Aorta (tissue), 5 donors: ENCODE measurements at regions not wholly inside any gene's neighbourhood (a gene's known extent, or its start where the extent isn't known, plus 50 kb on each side); places are given as distances from the start of the nearest gene placed in this dataset.
"Not testable (repeated sequence)": the region's sequence is repeated elsewhere in the genome, so short reads cannot be mapped to it uniquely, and the experiment has no call there.

Source experiments
- ATAC-seq: fragments of 200-7000 bp; cut with Tn5 transposase; one replicate; pipeline ENCODE4 v1.9.1; 2022; ENCODE audit warnings: moderate library complexity; ENCODE audit not compliant: low FRiP score
- DNase-seq, 2 donors: peaks; one replicate each; pipeline ENCODE4 v3.0.0-alpha.2; 2020
- H3K27ac ChIP-seq, 2 donors: one replicate each; pipeline ENCODE4 v1.5.1; 2013; ENCODE audit warnings: low read length in 2 of 2, mild to moderate bottlenecking in 2 of 2, moderate library complexity in 2 of 2, control low read depth in 1 of 2, inconsistent platforms in 1 of 2, low read depth in 1 of 2
- H3K27me3 ChIP-seq, 2 donors: one replicate each; pipeline ENCODE4 v1.6.1; 2013; ENCODE audit warnings: control low read depth in 1 of 2, low read length in 1 of 2, mild to moderate bottlenecking in 1 of 2, moderate library complexity in 1 of 2; ENCODE audit not compliant: insufficient read depth in 2 of 2, control insufficient read depth in 1 of 2
- H3K36me3 ChIP-seq, 2 donors: one replicate each; pipeline ENCODE4 v1.6.1; 2013; ENCODE audit warnings: control low read depth in 1 of 2, low read length in 1 of 2, mild to moderate bottlenecking in 1 of 2; ENCODE audit not compliant: insufficient read depth in 2 of 2, control insufficient read depth in 1 of 2
- H3K4me1 ChIP-seq, 2 donors: one replicate each; pipeline ENCODE4 v1.6.1; 2013; ENCODE audit warnings: low read length in 2 of 2, control low read depth in 1 of 2, mild to moderate bottlenecking in 1 of 2, moderate library complexity in 1 of 2; ENCODE audit not compliant: insufficient read depth in 2 of 2, control insufficient read depth in 1 of 2
- H3K4me3 ChIP-seq, 2 donors: one replicate each; pipeline ENCODE4 v1.5.1; 2013; ENCODE audit warnings: low read length in 2 of 2, control low read depth in 1 of 2, mild to moderate bottlenecking in 1 of 2
- H3K9me3 ChIP-seq: one replicate; pipeline ENCODE4 v1.6.1; 2013; ENCODE audit warnings: mild to moderate bottlenecking, low read length; ENCODE audit not compliant: control insufficient read depth
- WGBS, 2 donors: extraction: QIAGEN DNeasy Blood & Tissue Kit; methylation state at CpG; one replicate each; pipeline ENCODE4 v1.1.7; 2013; 5-methylcytosine and 5-hydroxymethylcytosine counted together
- intact Hi-C, 2 donors: fragments of 100-400 bp; cut with DNase I; formaldehyde crosslinking; loops; one replicate each; pipeline versions ENCODE4 v1.14.2 to v1.15.0; 2022
- donor health status: healthy with polysubstance abuse.
- donor health status: Bipolar disorder and iron deficiency.
- donor health status: DM: no; HTN: no; CAD: no.
- donor health status: DM: no; HTN: no; CAD: no.
- donor health status: DM: yes; HTN: yes; CAD: no.

DNA sequence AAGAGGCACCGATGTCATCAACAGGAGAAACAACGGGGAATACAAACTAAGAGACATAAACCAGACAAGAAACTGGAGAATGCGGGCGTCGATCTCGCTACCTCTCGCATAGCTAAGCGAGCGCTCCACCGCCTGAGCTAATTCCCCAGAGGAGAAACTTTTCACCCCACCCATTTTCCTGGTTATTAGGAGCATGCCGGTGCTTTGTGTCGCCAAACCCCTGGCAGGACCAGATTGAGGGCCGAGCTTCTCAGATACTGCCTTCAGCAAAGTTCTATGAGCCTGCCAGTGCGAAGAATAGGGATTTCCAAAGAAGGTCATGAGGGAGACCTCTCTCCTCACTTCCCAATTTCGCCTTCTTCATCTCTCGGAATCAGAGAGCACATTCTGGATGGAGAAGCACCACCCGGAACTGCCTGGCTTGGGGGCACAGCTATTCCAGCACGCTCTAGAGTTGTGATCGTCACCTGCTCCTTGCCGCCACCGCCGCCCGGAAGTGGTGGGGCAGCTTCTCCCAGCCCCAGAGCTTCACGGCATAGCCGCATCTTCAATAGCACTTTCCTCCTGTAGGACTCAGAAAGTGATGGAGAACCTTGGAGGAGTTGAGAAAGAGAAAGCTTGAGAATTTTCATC is 89.7 kb upstream of the ZNF322 start:
- H3K4me1 ChIP-seq, H3K4me3 ChIP-seq, H3K27me3 ChIP-seq, intact Hi-C loops, DNase-seq, H3K9me3 ChIP-seq, ATAC-seq, H3K27ac ChIP-seq, H3K36me3 ChIP-seq: not testable (repeated sequence)
- 2 to 6% methylated on average over 25 of the region's 25 CpGs for WGBS, 2 donors

DNA sequence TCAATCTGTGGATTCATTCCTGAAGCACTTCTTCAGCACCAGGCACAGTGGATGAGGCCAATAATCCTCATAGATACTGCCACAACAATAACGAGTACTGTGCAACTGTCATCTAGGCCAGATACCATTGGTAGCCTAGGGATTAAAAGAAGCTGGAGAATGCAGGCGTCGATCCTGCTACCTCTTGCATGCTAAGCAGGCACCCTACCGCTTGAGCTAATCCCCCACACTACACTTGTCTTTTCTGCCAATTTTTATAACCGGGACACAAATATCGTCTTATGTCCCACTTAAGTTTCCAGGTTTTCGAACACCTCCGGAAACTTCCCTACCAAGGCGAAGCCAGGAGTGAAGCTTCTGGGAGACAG is 90.2 kb upstream of the ZNF322 start:
- H3K9me3 ChIP-seq, H3K4me1 ChIP-seq, H3K4me3 ChIP-seq, H3K27me3 ChIP-seq, intact Hi-C loops, ATAC-seq, DNase-seq, H3K36me3 ChIP-seq, H3K27ac ChIP-seq: not testable (repeated sequence)
- WGBS, 2 donors = 5 to 6% methylated on average over 9 of the region's 9 CpGs

DNA sequence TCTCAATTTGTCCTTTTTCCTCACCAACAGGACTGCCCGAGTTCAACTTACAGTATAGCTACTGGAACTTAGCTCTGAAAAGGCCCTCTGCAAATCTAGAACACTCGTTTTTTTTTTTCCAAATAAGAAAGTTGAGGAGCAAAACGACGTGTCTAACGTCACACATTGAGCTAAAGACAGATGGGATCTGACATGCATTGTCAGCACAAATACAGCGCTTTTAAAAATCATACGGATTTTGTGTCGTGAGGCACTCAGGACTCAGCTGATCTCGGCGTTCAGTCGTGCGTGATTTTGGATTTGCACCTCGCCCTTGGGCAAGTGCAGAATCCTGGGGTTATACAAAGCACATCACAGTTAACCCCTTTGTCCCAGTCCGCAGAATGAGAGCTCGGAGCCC is 94.7 kb upstream of the ZNF322 start:
- Histone ChIP-seq H3K27ac (no peak overlapping the region), H3K36me3 (no peaks in the 10 kb centered on the region), H3K4me3 (no peak overlapping the region), H3K4me1 (no peaks in the 10 kb centered on the region), H3K27me3 (no peaks in the 10 kb centered on the region), H3K9me3 (no peaks in the 10 kb centered on the region)
- no peak for DNase-seq
- intact Hi-C loops = no loop called here
- no peak for ATAC-seq
- 1 to 2% methylated on average over 15 of the region's 15 CpGs for WGBS, 2 donors

DNA sequence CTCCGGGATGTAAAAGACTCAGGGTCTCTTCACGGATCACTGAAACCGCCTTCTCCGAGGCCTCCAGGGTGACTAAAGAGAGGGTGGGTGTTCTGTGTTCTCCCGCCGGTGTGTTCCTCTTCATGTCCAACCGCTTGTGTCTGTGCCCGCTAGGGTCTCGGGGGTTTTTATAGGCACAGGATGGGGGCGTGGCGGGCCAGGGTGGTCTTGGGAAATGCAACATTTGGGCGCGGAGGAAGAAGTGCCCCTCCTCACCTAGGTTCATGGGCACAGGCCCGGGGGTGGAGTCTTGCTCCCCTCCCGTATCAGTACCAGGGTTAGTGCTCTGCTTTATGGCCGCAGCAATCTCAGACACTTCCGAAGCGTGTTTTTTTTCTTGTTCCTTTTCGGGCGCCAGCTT is 95.3 kb upstream of the ZNF322 start:
- H3K27ac ChIP-seq, H3K4me1 ChIP-seq, H3K27me3 ChIP-seq, intact Hi-C loops, DNase-seq, H3K36me3 ChIP-seq, H3K4me3 ChIP-seq, ATAC-seq, H3K9me3 ChIP-seq: not testable (repeated sequence)
- 2% methylated on average over 20 of the region's 20 CpGs for WGBS, 2 donors

DNA sequence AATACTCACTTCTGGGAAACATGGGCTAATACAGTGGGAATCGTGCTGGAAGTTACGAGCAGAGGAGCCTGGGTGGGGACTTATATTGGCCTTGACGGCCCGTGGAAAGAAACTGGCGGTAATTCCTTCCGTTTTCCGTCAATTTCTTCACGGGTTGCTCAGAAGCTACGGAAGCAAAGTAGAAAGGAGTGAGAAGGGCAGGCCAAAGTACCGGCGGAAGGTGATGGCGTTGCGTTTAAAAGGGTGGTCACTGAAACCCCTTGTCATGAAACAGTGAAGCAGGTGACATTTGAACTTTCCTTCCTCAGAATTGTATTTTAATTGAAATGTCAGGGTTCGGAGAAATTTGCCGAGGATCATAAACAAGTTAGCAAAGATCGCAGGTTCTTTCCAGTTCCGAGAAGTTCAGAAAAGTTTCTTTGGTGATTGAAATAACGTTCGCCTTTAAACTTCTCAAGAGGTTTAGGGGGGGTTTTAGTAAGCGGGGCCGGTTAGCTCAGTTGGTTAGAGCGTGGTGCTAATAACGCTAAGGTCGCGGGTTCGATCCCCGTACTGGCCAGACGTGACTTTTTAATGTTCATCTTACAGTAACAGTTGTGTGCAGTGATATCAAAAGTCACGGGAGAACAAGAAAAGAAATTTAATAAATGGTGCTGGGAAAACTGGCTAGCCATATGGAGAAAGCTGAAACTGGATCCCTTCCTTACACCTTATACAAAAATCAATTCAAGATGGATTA is 96.7 kb upstream of the ZNF322 start:
- DNase-seq, H3K36me3 ChIP-seq, H3K4me1 ChIP-seq, H3K4me3 ChIP-seq, intact Hi-C loops, H3K9me3 ChIP-seq, H3K27me3 ChIP-seq, ATAC-seq, H3K27ac ChIP-seq: not testable (repeated sequence)
- WGBS, 2 donors = 2 to 3% methylated on average over 28 to 29 of the region's 29 CpGs

DNA sequence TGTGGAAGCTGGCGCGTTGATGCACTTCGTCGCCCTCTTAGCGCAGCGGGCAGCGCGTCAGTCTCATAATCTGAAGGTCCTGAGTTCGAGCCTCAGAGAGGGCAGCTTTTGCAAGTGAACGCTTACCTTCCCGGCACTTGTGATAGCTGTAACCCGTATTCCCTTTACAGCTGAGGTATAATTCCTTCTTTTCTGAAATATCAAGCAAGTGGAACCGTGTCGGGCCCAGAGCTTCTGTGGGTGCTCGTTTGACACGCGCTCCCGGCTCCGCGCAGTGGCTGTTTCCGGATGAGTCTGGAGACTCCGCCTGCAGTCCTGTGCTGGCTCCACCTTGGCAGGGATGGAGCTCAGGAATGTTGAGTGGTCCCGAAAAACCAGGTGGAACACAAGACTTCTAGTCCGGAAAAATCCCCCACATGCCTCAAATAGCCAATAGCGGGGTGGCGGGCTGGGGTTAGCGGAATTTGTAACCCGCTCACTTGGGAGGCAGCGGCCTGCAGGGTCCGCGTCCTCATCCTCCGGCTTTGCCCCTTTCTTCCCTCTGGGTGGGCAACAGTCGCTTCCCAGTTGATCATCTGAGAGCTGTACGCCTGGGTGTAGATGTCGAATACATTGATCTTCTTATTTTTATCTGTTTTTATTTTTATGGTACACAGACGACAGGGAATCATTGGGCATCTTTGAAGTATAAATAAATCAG is 106.8 kb upstream of the ZNF322 start:
- H3K36me3 ChIP-seq, H3K4me3 ChIP-seq, H3K4me1 ChIP-seq, DNase-seq, H3K9me3 ChIP-seq, ATAC-seq, H3K27ac ChIP-seq, intact Hi-C loops, H3K27me3 ChIP-seq: not testable (repeated sequence)
- WGBS, 2 donors = no CpG with 5 or more reads among the region's 36 CpGs

DNA sequence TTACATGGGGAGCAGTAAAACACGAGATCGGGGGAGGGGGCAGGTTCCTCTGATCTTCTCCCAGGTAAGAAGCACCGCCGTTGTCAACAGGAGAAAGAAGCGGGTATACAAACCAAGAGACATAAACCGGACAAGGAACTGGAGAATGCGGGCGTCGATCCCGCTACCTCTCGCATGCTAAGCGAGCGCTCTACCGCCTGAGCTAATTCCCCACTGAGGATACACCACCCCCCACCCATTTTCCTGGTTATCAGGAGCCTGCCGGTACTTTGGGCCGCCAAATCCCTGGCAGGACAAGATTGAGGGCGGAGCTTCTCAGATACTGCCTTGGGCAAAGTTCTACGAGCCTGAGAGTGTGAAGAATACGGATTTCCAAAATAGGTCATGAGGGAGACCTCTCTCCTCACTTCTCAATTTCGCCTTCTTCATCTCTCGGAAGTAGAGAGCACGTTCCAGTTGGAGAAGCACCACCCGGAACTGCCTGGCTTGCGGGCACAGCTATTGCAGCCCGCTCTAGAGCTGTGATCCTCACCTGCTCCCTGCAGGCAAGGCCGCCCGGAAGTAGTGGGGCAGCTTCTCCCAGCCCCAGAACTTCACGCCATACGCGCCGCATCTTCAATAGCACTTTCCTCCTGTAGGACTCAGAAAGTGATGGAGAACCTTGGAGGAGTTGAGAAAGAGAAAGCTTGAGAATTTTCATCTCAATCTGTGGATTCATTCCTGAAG is 111.6 kb upstream of the ZNF322 start:
- no CpG with 5 or more reads among the region's 31 CpGs for WGBS, 2 donors
- H3K27ac ChIP-seq, DNase-seq, H3K9me3 ChIP-seq, H3K27me3 ChIP-seq, intact Hi-C loops, H3K4me3 ChIP-seq, ATAC-seq, H3K36me3 ChIP-seq, H3K4me1 ChIP-seq: not testable (repeated sequence)

DNA sequence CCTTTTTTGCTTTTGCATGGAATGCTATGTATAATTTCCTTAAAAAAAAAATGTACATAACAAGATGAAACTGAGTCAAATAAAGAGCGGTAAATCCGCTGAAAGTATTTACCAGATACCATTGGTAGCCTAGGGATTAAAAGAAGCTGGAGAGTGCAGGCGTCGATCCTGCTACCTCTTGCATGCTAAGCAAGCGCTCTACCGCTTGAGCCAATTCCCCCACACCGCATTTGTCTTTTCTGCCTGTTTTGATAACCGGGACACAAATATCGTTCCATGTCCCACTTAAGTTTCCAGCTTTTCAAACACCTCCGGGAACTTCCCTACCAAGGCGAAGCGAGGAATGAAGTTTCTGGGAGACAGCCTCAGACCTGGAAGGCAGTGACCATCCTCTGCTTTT is 113.9 kb upstream of the ZNF322 start:
- DNase-seq, H3K9me3 ChIP-seq, H3K4me1 ChIP-seq, H3K27me3 ChIP-seq, H3K27ac ChIP-seq, ATAC-seq, intact Hi-C loops, H3K36me3 ChIP-seq, H3K4me3 ChIP-seq: not testable (repeated sequence)
- no CpG with 5 or more reads among the region's 12 CpGs for WGBS, 2 donors
